ENCODE measurements at regions not wholly inside any gene's neighbourhood (a gene's known extent, or its start where the extent isn't known, plus 50 kb on each side); places are given as distances from the start of the nearest gene placed in this dataset.

GRCh38 chr1:199098468-199098867 is 459.6 kb downstream of the PTPRC start:
- Histone ChIP-seq H3K36me3 (ENCODE audit: low read depth) (no peaks in the 10 kb centered on the region), H3K9me3 (ENCODE audit: severe bottlenecking) (no peaks in the 10 kb centered on the region), H3K27me3 (ENCODE audit: insufficient read depth, poor library complexity, severe bottlenecking) (no peaks in the 10 kb centered on the region), H3K27ac (ENCODE audit: poor library complexity, severe bottlenecking) (no peak overlapping the region), H3K4me1 (ENCODE audit: insufficient read depth, poor library complexity, severe bottlenecking) (no peaks in the 10 kb centered on the region), H3K4me3 (ENCODE audit: severe bottlenecking) (no peak overlapping the region)
- DNase-seq (ENCODE audit: low spot score) (no peak), ATAC-seq (ENCODE audit: low read depth) (no peak)
- no peak for TF ChIP-seq CTCF (IDR thresholded peaks at IDR 0.05; ENCODE audit: poor library complexity, severe bottlenecking)

- Histone ChIP-seq H3K27me3 (ENCODE audit: insufficient read depth, poor library complexity, severe bottlenecking) (no peaks in the 10 kb centered on the region), H3K4me3 (ENCODE audit: severe bottlenecking) (no peak overlapping the region), H3K27ac (ENCODE audit: poor library complexity, severe bottlenecking) (no peak overlapping the region), H3K9me3 (ENCODE audit: severe bottlenecking) (no peaks in the 10 kb centered on the region), H3K4me1 (ENCODE audit: insufficient read depth, poor library complexity, severe bottlenecking) (no peaks in the 10 kb centered on the region), H3K36me3 (ENCODE audit: low read depth) (no peaks in the 10 kb centered on the region)
- DNase-seq (ENCODE audit: low spot score), result no peak
- no peak for TF ChIP-seq CTCF (IDR thresholded peaks at IDR 0.05; ENCODE audit: poor library complexity, severe bottlenecking)
- ATAC-seq (ENCODE audit: low read depth), result no peak
Measured at GRCh38 chr1:199101139-199101538, 462.3 kb downstream of the PTPRC start.

GRCh38 chr1:199101635-199102034 is 462.8 kb downstream of the PTPRC start:
- no peaks in the 10 kb centered on the region for H3K36me3 ChIP-seq (ENCODE audit: low read depth)
- H3K27ac ChIP-seq (ENCODE audit: poor library complexity, severe bottlenecking), result no peak overlapping the region
- no peak overlapping the region for H3K4me3 ChIP-seq (ENCODE audit: severe bottlenecking)
- DNase-seq (ENCODE audit: low spot score), result no peak
- no peak for TF ChIP-seq CTCF (IDR thresholded peaks at IDR 0.05; ENCODE audit: poor library complexity, severe bottlenecking)
- H3K9me3 ChIP-seq (ENCODE audit: severe bottlenecking), result no peaks in the 10 kb centered on the region
- no peaks in the 10 kb centered on the region for H3K4me1 ChIP-seq (ENCODE audit: insufficient read depth, poor library complexity, severe bottlenecking)
- ATAC-seq (ENCODE audit: low read depth), result no peak
- H3K27me3 ChIP-seq (ENCODE audit: insufficient read depth, poor library complexity, severe bottlenecking), result no peaks in the 10 kb centered on the region

GRCh38 chr1:199102239-199102638 is 463.4 kb downstream of the PTPRC start:
- TF ChIP-seq CTCF (IDR thresholded peaks at IDR 0.05; ENCODE audit: poor library complexity, severe bottlenecking), result no peak
- Histone ChIP-seq H3K4me1 (ENCODE audit: insufficient read depth, poor library complexity, severe bottlenecking) (no peaks in the 10 kb centered on the region), H3K4me3 (ENCODE audit: severe bottlenecking) (no peak overlapping the region), H3K27me3 (ENCODE audit: insufficient read depth, poor library complexity, severe bottlenecking) (no peaks in the 10 kb centered on the region), H3K9me3 (ENCODE audit: severe bottlenecking) (no peaks in the 10 kb centered on the region), H3K27ac (ENCODE audit: poor library complexity, severe bottlenecking) (no peak overlapping the region), H3K36me3 (ENCODE audit: low read depth) (no peaks in the 10 kb centered on the region)
- ATAC-seq (ENCODE audit: low read depth) (no peak), DNase-seq (ENCODE audit: low spot score) (no peak)

- no peak for TF ChIP-seq CTCF (IDR thresholded peaks at IDR 0.05; ENCODE audit: poor library complexity, severe bottlenecking)
- Histone ChIP-seq H3K27me3 (ENCODE audit: insufficient read depth, poor library complexity, severe bottlenecking) (no peaks in the 10 kb centered on the region), H3K4me1 (ENCODE audit: insufficient read depth, poor library complexity, severe bottlenecking) (no peaks in the 10 kb centered on the region), H3K9me3 (ENCODE audit: severe bottlenecking) (no peaks in the 10 kb centered on the region), H3K27ac (ENCODE audit: poor library complexity, severe bottlenecking) (no peak overlapping the region), H3K36me3 (ENCODE audit: low read depth) (no peaks in the 10 kb centered on the region), H3K4me3 (ENCODE audit: severe bottlenecking) (no peak overlapping the region)
- no peak for DNase-seq (ENCODE audit: low spot score)
- ATAC-seq (ENCODE audit: low read depth), result no peak
Measured at GRCh38 chr1:199109160-199109559, 470.3 kb downstream of the PTPRC start.
